ENCODE measurements at regions not wholly inside any gene's neighbourhood (a gene's known extent, or its start where the extent isn't known, plus 50 kb on each side); places are given as distances from the start of the nearest gene placed in this dataset.

GRCh38 chr13:78736142-78736541 lies 77.2 kb upstream of the OBI1 start:
- TF ChIP-seq CTCF (IDR thresholded peaks at IDR 0.05) (no peak), JUND (IDR thresholded peaks at IDR 0.05) (no peak), FOXM1 (IDR thresholded peaks at IDR 0.05; ENCODE audit: low read depth) (no peak), POLR2AphosphoS5 (IDR thresholded peaks at IDR 0.05; ENCODE audit: low read depth, low read length) (no peak), NRF1 (IDR thresholded peaks at IDR 0.05; ENCODE audit: low read depth, low read length) (no peak), ELF1 (IDR thresholded peaks at IDR 0.05) (no peak), USF2 (IDR thresholded peaks at IDR 0.05; ENCODE audit: borderline replicate concordance, low read depth, low read length) (no peak), REST (IDR thresholded peaks at IDR 0.05; ENCODE audit: low read depth, low read length) (no peak), TAF1 (IDR thresholded peaks at IDR 0.05; ENCODE audit: borderline replicate concordance, low read depth, low read length) (no peak), MAX (IDR thresholded peaks at IDR 0.05; ENCODE audit: low read depth) (no peak), RCOR1 (IDR thresholded peaks at IDR 0.05; ENCODE audit: low read length) (no peak), RAD21 (IDR thresholded peaks at IDR 0.05; ENCODE audit: low read length) (no peak), MEF2A (IDR thresholded peaks at IDR 0.05; ENCODE audit: borderline replicate concordance, low read depth) (no peak)

Data from SK-N-SH (cell line).